ENCODE measurements at regions not wholly inside any gene's neighbourhood (a gene's known extent, or its start where the extent isn't known, plus 50 kb on each side); places are given as distances from the start of the nearest gene placed in this dataset.

- TF ChIP-seq TSHZ2 (CRISPR knock-in tag; IDR thresholded peaks at IDR 0.05) (no peak), ZNF8 (CRISPR knock-in tag; IDR thresholded peaks at IDR 0.05) (no peak), PATZ1 (CRISPR knock-in tag; IDR thresholded peaks at IDR 0.05; ENCODE audit: borderline replicate concordance) (no peak), ESRRG (CRISPR knock-in tag; IDR thresholded peaks at IDR 0.05) (no peak), CREB5 (CRISPR knock-in tag; IDR thresholded peaks at IDR 0.05; ENCODE audit: low read depth) (no peak), SNAI2 (CRISPR knock-in tag; IDR thresholded peaks at IDR 0.05) (no peak), POU6F1 (CRISPR knock-in tag; IDR thresholded peaks at IDR 0.05; ENCODE audit: borderline replicate concordance, low read depth) (no peak), ZFP30 (CRISPR knock-in tag; IDR thresholded peaks at IDR 0.05) (no peak), ZNF565 (CRISPR knock-in tag; conservative IDR thresholded peaks at IDR 0.05; ENCODE audit: low read depth) (no peak), PPARA (CRISPR knock-in tag; IDR thresholded peaks at IDR 0.05; ENCODE audit: borderline replicate concordance) (no peak), ZFP3 (CRISPR knock-in tag; IDR thresholded peaks at IDR 0.05) (no peak), GLIS3 (CRISPR knock-in tag; IDR thresholded peaks at IDR 0.05) (no peak), ARNTL (CRISPR knock-in tag; IDR thresholded peaks at IDR 0.05; ENCODE audit: borderline replicate concordance, low read depth) (no peak), ZC3H10 (CRISPR knock-in tag; IDR thresholded peaks at IDR 0.05) (no peak)
Measured at GRCh38 chr11:81190546-81190945, 1543.1 kb downstream of the FAM181B start.

Measured in SK-N-SH treated with all-trans-retinoic acid at 6 μM for 48 hours (cell line).